Neural progenitor cell (in vitro differentiated cells): ENCODE measurements at regions not wholly inside any gene's neighbourhood (a gene's known extent, or its start where the extent isn't known, plus 50 kb on each side); places are given as distances from the start of the nearest gene placed in this dataset.
A peak's percentile ranks its signal among the peaks of the same experiment; 100 is the strongest.

Source experiments
- DNase-seq: peaks from one replicate; pipeline ENCODE4 v3.0.0-alpha.2; 2016; ENCODE audit warnings: low spot score
- H2AFZ ChIP-seq: fragments of 200-600 bp; sonication (generic); replicated peaks from 2 replicates; pipeline ENCODE4 v1.6.1; 2016; ENCODE audit warnings: antibody characterized with exemption
- H3F3A ChIP-seq: fragments of 200-600 bp; sonication (generic); 2 replicates; pipeline ENCODE4 v1.6.1; 2016; ENCODE audit warnings: antibody characterized with exemption, low read depth
- H3K27ac ChIP-seq: fragments of 200-600 bp; sonication (generic); 2 replicates; pipeline ENCODE4 v1.5.1; 2016; ENCODE audit warnings: mild to moderate bottlenecking
- H3K27me3 ChIP-seq: fragments of 200-600 bp; sonication (generic); 2 replicates; pipeline ENCODE4 v1.6.1; 2016; ENCODE audit warnings: mild to moderate bottlenecking, moderate library complexity
- H3K36me3 ChIP-seq: fragments of 200-600 bp; sonication (generic); 2 replicates; pipeline ENCODE4 v1.5.1; 2016
- H3K4me1 ChIP-seq: fragments of 200-600 bp; sonication (generic); 2 replicates; pipeline ENCODE4 v1.6.1; 2016; ENCODE audit warnings: mixed run types
- H3K4me2 ChIP-seq: fragments of 200-600 bp; sonication (generic); 2 replicates; pipeline ENCODE4 v1.6.1; 2016
- H3K4me3 ChIP-seq: fragments of 200-600 bp; sonication (generic); 2 replicates; pipeline ENCODE4 v1.5.1; 2016
- H3K79me2 ChIP-seq: fragments of 200-600 bp; sonication (generic); 2 replicates; pipeline ENCODE4 v1.6.1; 2016; ENCODE audit warnings: low read depth
- H3K9ac ChIP-seq: fragments of 200-600 bp; sonication (generic); 2 replicates; pipeline ENCODE4 v1.6.1; 2016
- H3K9me3 ChIP-seq: fragments of 200-600 bp; sonication (generic); 2 replicates; pipeline ENCODE4 v1.5.1; 2016; ENCODE audit warnings: low read depth
- H4K20me1 ChIP-seq: fragments of 200-600 bp; sonication (generic); 2 replicates; pipeline ENCODE4 v1.6.1; 2016; ENCODE audit warnings: low read depth
- H3K27ac Mint-ChIP-seq: 3 replicates; pipeline ENCODE4 v1.8.0; 2021; ENCODE audit warnings: mixed read lengths
- H3K27me3 Mint-ChIP-seq: 2 replicates; pipeline ENCODE4 v1.8.0; 2022; ENCODE audit warnings: low read depth, mild to moderate bottlenecking, inconsistent platforms, moderate library complexity, mixed read lengths; ENCODE audit not compliant: insufficient read depth
- H3K36me3 Mint-ChIP-seq: 3 replicates; pipeline ENCODE4 v1.8.0; 2021; ENCODE audit warnings: mixed read lengths
- H3K4me1 Mint-ChIP-seq: 3 replicates; pipeline ENCODE4 v1.8.0; 2021; ENCODE audit warnings: mixed read lengths
- H3K4me3 Mint-ChIP-seq: 3 replicates; pipeline ENCODE4 v1.8.0; 2021; ENCODE audit warnings: mild to moderate bottlenecking, moderate library complexity, mixed read lengths
- H3K9me3 Mint-ChIP-seq: 3 replicates; pipeline ENCODE4 v1.8.0; 2020; ENCODE audit warnings: mixed read lengths
- CTCF ChIP-seq: fragments of 200-600 bp; sonication (generic); IDR thresholded peaks from 2 replicates; pipeline ENCODE4 v1.5.1; 2017; ENCODE audit warnings: antibody characterized with exemption, mild to moderate bottlenecking
- EZH2 ChIP-seq: fragments of 200-600 bp; sonication (generic); IDR thresholded peaks from 2 replicates; pipeline ENCODE4 v1.6.1; 2017; ENCODE audit warnings: antibody characterized with exemption, mild to moderate bottlenecking, moderate library complexity
- EZH2phosphoT487 ChIP-seq: fragments of 200-600 bp; sonication (generic); IDR thresholded peaks from 2 replicates; pipeline ENCODE4 v1.6.1; 2017; ENCODE audit warnings: antibody characterized with exemption

GRCh38 chr3:177589041-177589650, 391.9 kb upstream of the TBL1XR1 start:
- TF ChIP-seq CTCF (no peak), EZH2phosphoT487 (no peak), EZH2 (no peak)
- Mint-ChIP-seq H3K27me3 (peaks cover 7% of the 10 kb centered on the region), H3K9me3 (peaks cover 9% of the 10 kb centered on the region), H3K4me3 (no peak overlapping the region), H3K4me1 (peaks cover 43% of the 10 kb centered on the region), H3K36me3 (no peaks in the 10 kb centered on the region), H3K27ac (no peak overlapping the region)
- peaks cover 6% of the 10 kb centered on the region for H3F3A ChIP-seq
- no peaks in the 10 kb centered on the region for H3K27me3 ChIP-seq
- no peaks in the 10 kb centered on the region for H3K79me2 ChIP-seq
- H3K9me3 ChIP-seq = no peaks in the 10 kb centered on the region
- peaks cover 27% of the 10 kb centered on the region for H3K4me1 ChIP-seq
- H4K20me1 ChIP-seq = no peaks in the 10 kb centered on the region
- no peak overlapping the region for H3K4me3 ChIP-seq
- no peak overlapping the region for H2AFZ ChIP-seq
- H3K27ac ChIP-seq = no peak overlapping the region
- H3K9ac ChIP-seq = no peak overlapping the region
- DNase-seq = no peak
- H3K4me2 ChIP-seq = peak overlapping the region; percentile 63
- no peaks in the 10 kb centered on the region for H3K36me3 ChIP-seq

GRCh38 chr3:177589911-177590381, 392.7 kb upstream of the TBL1XR1 start:
- peak overlapping the region; percentile 63 for H3K4me2 ChIP-seq
- no peaks in the 10 kb centered on the region for H3K36me3 Mint-ChIP-seq

GRCh38 chr3:177590826-177591225, 393.5 kb upstream of the TBL1XR1 start:
- no peaks in the 10 kb centered on the region for H3K79me2 ChIP-seq
- peaks cover 48% of the 10 kb centered on the region for H3K4me1 Mint-ChIP-seq
- peak overlapping the region; percentile 47 for H3K4me3 Mint-ChIP-seq
- H2AFZ ChIP-seq = no peak overlapping the region
- H3K27me3 Mint-ChIP-seq = peaks cover 7% of the 10 kb centered on the region
- peaks cover 27% of the 10 kb centered on the region for H3K4me1 ChIP-seq
- H4K20me1 ChIP-seq = no peaks in the 10 kb centered on the region
- peaks cover 8% of the 10 kb centered on the region for H3K9me3 Mint-ChIP-seq
- no peaks in the 10 kb centered on the region for H3K36me3 Mint-ChIP-seq
- no peak for DNase-seq
- no peak overlapping the region for H3K9ac ChIP-seq
- H3K27ac ChIP-seq = no peak overlapping the region
- peak overlapping the region; percentile 89 for H3K27ac Mint-ChIP-seq
- H3K36me3 ChIP-seq = no peaks in the 10 kb centered on the region
- H3K27me3 ChIP-seq = no peaks in the 10 kb centered on the region
- H3K9me3 ChIP-seq = no peaks in the 10 kb centered on the region
- H3K4me2 ChIP-seq = peak overlapping the region; percentile 18
- peaks cover 6% of the 10 kb centered on the region for H3F3A ChIP-seq
- TF ChIP-seq EZH2 (no peak), CTCF (no peak), EZH2phosphoT487 (no peak)
- H3K4me3 ChIP-seq = no peak overlapping the region

More at GRCh38 chr3:177589911-177590381, 392.7 kb upstream of the TBL1XR1 start:
- Histone ChIP-seq H3K9me3 (no peaks in the 10 kb centered on the region), H3K79me2 (no peaks in the 10 kb centered on the region), H3K4me3 (no peak overlapping the region), H2AFZ (no peak overlapping the region), H4K20me1 (no peaks in the 10 kb centered on the region), H3K27ac (no peak overlapping the region), H3K9ac (no peak overlapping the region), H3K36me3 (no peaks in the 10 kb centered on the region), H3F3A (peaks cover 6% of the 10 kb centered on the region), H3K4me1 (peaks cover 27% of the 10 kb centered on the region), H3K27me3 (no peaks in the 10 kb centered on the region)
- H3K27me3 Mint-ChIP-seq = peaks cover 7% of the 10 kb centered on the region
- peaks cover 48% of the 10 kb centered on the region for H3K4me1 Mint-ChIP-seq
- peaks cover 9% of the 10 kb centered on the region for H3K9me3 Mint-ChIP-seq
- DNase-seq = peak; percentile 80
- H3K4me3 Mint-ChIP-seq = no peak overlapping the region
- no peak for TF ChIP-seq EZH2
- TF ChIP-seq EZH2phosphoT487 = peak; percentile 40
- peak overlapping the region; percentile 42 for H3K27ac Mint-ChIP-seq

GRCh38 chr3:177591379-177591778, 394.1 kb upstream of the TBL1XR1 start:
- Mint-ChIP-seq H3K36me3 (no peaks in the 10 kb centered on the region), H3K4me3 (peak overlapping the region; percentile 44), H3K9me3 (peaks cover 7% of the 10 kb centered on the region), H3K27me3 (peaks cover 7% of the 10 kb centered on the region), H3K27ac (peak overlapping the region; percentile 50), H3K4me1 (peaks cover 51% of the 10 kb centered on the region)
- peaks cover 6% of the 10 kb centered on the region for H3F3A ChIP-seq
- H3K9me3 ChIP-seq = no peaks in the 10 kb centered on the region
- no peak for DNase-seq
- H3K27me3 ChIP-seq = no peaks in the 10 kb centered on the region
- H3K79me2 ChIP-seq = no peaks in the 10 kb centered on the region
- no peak overlapping the region for H3K4me3 ChIP-seq
- H4K20me1 ChIP-seq = no peaks in the 10 kb centered on the region
- H3K36me3 ChIP-seq = no peaks in the 10 kb centered on the region
- H3K4me1 ChIP-seq = peaks cover 27% of the 10 kb centered on the region
- H3K4me2 ChIP-seq = peak overlapping the region; percentile 18
- H2AFZ ChIP-seq = no peak overlapping the region
- no peak overlapping the region for H3K27ac ChIP-seq
- no peak overlapping the region for H3K9ac ChIP-seq
- no peak for TF ChIP-seq EZH2
- no peak for TF ChIP-seq EZH2phosphoT487
- no peak for TF ChIP-seq CTCF
